ENCODE measurements at regions not wholly inside any gene's neighbourhood (a gene's known extent, or its start where the extent isn't known, plus 50 kb on each side); places are given as distances from the start of the nearest gene placed in this dataset.
"Not testable (repeated sequence)": the region's sequence is repeated elsewhere in the genome, so short reads cannot be mapped to it uniquely, and the experiment has no call there.

DNA sequence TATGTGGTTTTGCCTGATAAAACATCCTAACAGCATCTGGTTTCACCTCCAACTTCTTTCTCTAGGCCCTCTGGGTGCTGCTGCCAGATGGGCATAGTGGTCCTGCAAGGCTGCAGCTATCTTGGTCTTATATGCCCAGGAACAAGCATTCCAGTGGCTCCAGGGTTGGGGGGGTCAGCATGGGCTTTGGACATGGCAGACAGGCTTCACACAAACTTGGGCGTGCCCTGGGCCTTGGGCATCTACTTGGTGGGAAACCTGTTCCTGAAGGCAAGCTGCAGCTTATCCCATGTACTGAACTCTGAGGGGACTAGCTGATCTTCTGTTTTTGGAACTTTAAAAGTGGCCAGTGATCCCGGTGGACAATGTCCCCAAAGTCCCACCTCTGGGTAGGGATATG lies 54.9 kb upstream of the ZNF678 start:
- no peaks in the 10 kb centered on the region for H3K36me3 ChIP-seq (replicated peaks)
- DNase-seq = no peak
- TF ChIP-seq, protein P1, sequence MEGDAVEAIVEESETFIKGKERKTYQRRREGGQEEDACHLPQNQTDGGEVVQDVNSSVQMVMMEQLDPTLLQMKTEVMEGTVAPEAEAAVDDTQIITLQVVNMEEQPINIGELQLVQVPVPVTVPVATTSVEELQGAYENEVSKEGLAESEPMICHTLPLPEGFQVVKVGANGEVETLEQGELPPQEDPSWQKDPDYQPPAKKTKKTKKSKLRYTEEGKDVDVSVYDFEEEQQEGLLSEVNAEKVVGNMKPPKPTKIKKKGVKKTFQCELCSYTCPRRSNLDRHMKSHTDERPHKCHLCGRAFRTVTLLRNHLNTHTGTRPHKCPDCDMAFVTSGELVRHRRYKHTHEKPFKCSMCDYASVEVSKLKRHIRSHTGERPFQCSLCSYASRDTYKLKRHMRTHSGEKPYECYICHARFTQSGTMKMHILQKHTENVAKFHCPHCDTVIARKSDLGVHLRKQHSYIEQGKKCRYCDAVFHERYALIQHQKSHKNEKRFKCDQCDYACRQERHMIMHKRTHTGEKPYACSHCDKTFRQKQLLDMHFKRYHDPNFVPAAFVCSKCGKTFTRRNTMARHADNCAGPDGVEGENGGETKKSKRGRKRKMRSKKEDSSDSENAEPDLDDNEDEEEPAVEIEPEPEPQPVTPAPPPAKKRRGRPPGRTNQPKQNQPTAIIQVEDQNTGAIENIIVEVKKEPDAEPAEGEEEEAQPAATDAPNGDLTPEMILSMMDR (IDR thresholded peaks at IDR 0.05; ENCODE audit: low read depth, low read length, missing control alignments) = no peak
- no peak overlapping the region for H3K4me3 ChIP-seq (ENCODE audit: low read depth, low read length)
- H3K27me3 ChIP-seq (replicated peaks) = no peaks in the 10 kb centered on the region
- no peak overlapping the region for H3K27ac ChIP-seq
- in situ Hi-C loops (cut with HindIII; ENCODE audit: low pct_ligation_motif_present, low sequenced_read_pairs) = no loop called here

DNA sequence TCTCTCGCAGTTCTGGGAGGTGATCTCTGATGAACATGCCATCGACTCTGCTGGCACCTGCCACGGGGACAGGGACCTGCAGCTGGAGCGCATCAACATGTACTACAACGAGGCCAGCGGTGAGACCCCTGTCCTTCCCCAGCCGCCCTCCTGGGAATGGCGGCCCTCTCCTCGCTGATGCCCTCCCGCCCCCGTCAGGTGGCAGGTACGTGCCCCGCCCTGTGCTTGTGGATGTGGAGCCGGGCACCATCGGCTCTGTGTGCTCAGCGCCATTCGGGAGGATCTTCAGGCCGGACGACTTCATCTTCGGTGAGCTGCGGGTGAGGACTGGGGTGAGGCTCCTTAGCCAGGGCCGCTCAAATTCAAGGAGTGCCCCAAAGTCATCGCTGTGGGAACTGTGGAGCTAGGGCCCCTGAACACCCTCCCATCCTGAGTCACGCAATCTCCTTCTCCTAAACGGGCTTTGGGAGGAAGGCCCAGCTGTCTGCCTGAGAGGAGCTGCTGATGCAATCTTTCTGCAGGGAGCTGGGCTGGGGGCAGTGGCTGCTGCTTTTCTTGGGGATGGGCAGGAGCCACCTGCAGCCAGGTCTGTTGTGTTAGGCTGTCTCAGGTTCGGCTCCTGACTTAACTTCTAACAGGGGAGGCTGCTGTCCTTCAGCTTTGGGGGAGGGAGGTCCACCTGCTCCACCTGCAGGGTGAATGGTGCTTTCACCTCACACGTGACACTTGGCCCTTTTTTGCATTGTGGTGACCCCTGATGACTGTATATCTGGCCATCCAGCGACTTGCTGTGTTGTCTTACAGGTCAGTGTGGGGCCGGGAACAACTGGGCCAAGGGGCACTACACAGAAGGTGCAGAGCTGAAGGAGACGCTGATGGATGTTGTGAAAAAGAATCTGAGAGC lies 56.6 kb upstream of the ZNF678 start:
- H3K27ac ChIP-seq; DNase-seq; H3K4me3 ChIP-seq (ENCODE audit: low read depth, low read length); H3K36me3 ChIP-seq (replicated peaks); in situ Hi-C loops (cut with HindIII; ENCODE audit: low pct_ligation_motif_present, low sequenced_read_pairs); H3K27me3 ChIP-seq (replicated peaks): not testable (repeated sequence)

DNA sequence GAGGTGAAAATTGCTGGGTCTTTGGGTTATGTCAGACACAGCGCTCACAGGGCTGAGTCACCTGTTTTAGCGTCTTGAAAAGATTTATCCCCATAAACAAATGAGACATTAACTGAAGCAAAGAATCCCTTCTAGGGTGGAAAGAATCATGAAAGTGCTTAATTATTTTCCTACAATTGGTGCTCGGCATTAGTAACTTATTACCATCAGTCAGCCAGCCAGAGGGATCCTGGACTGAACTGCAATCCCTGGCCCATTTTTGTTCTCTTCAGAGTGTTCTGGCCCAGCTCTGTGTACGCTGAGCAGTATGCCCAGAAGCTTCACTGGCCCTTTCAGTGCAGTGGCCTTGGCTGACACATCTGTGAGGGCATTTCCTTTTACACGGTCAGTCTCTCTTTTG lies 67.3 kb upstream of the ZNF678 start:
- H3K27ac ChIP-seq; H3K4me3 ChIP-seq (ENCODE audit: low read depth, low read length); DNase-seq; H3K27me3 ChIP-seq (replicated peaks); in situ Hi-C loops (cut with HindIII; ENCODE audit: low pct_ligation_motif_present, low sequenced_read_pairs); H3K36me3 ChIP-seq (replicated peaks): not testable (repeated sequence)

DNA sequence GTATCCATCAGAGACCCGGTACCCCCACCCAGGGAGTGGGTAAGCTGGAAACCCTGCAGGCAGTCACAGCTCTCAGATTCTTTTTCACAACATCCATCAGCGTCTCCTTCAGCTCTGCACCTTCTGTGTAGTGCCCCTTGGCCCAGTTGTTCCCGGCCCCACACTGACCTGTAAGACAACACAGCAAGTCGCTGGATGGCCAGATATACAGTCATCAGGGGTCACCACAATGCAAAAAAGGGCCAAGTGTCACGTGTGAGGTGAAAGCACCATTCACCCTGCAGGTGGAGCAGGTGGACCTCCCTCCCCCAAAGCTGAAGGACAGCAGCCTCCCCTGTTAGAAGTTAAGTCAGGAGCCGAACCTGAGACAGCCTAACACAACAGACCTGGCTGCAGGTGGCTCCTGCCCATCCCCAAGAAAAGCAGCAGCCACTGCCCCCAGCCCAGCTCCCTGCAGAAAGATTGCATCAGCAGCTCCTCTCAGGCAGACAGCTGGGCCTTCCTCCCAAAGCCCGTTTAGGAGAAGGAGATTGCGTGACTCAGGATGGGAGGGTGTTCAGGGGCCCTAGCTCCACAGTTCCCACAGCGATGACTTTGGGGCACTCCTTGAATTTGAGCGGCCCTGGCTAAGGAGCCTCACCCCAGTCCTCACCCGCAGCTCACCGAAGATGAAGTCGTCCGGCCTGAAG lies 69.3 kb upstream of the ZNF678 start:
- in situ Hi-C loops (cut with HindIII; ENCODE audit: low pct_ligation_motif_present, low sequenced_read_pairs); H3K27ac ChIP-seq; H3K4me3 ChIP-seq (ENCODE audit: low read depth, low read length); DNase-seq; H3K36me3 ChIP-seq (replicated peaks); H3K27me3 ChIP-seq (replicated peaks): not testable (repeated sequence)

DNA sequence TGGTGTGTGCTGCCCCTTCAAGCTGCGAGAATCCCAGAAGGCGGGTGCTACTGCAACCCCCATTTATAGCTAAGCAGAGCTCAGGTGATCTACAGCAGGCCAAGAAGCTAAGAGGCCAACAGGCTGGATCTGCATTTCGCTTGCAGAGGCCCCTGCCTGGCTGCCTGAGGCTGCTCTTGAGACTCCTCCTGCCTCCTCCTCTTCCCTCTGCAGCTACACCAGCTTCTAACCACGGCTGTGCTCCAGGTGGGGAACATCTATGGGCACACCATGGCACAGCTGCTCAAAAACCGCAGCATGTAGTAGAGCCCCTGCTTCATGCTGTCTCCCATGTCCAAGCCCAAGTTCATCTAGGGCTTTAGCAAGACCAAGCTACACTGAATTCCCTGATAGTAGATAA lies 72.9 kb upstream of the ZNF678 start:
- TF ChIP-seq, protein P1 (IDR thresholded peaks at IDR 0.05; ENCODE audit: low read depth, low read length, missing control alignments) = no peak
- Histone ChIP-seq H3K27ac (no peak overlapping the region), H3K4me3 (ENCODE audit: low read depth, low read length) (no peak overlapping the region), H3K36me3 (replicated peaks) (no peaks in the 10 kb centered on the region), H3K27me3 (replicated peaks) (no peaks in the 10 kb centered on the region)
- no peak for DNase-seq
- in situ Hi-C loops (cut with HindIII; ENCODE audit: low pct_ligation_motif_present, low sequenced_read_pairs) = no loop called here

DNA sequence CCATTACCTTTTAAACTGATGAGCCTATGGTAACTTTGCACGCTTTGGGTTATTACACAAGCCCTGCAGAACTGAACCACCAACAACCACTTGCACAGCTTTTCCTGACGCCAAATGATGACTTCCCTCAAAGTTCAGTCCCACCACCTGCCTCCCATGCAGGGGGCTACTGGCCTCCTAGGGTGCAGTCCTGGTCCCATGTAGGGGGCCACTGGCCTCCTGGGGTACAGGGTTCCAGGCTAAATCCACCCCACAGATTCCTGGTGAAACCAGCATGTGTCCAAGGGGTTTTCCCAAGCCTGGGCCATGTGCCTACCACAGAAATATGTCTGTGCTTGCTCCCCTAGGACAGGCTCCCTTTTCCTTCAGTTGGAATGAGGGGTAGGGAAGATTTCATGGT lies 73.4 kb upstream of the ZNF678 start:
- Histone ChIP-seq H3K27me3 (replicated peaks) (no peaks in the 10 kb centered on the region), H3K27ac (no peak overlapping the region), H3K4me3 (ENCODE audit: low read depth, low read length) (no peak overlapping the region), H3K36me3 (replicated peaks) (no peaks in the 10 kb centered on the region)
- in situ Hi-C loops (cut with HindIII; ENCODE audit: low pct_ligation_motif_present, low sequenced_read_pairs) = no loop called here
- DNase-seq = no peak
- TF ChIP-seq, protein P1 (IDR thresholded peaks at IDR 0.05; ENCODE audit: low read depth, low read length, missing control alignments) = no peak

DNA sequence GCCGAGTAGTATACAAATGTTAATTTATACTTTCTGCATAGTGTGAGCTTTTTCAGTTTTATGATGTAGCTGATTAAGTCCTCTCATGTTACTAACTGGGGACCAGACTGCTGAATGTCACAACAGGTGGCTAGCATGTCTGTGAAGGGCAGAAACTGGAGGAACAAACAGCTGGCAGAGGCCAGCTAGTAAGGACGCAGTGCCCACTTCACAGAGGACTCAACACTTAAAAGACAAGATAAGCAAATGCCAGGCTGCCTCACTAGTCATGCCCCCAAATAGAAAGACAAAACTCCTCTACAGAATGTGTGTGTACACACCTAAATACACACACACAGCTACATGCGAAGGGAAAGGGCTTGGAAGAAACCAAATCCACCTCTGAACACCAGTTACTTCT lies 73.8 kb upstream of the ZNF678 start:
- TF ChIP-seq, protein P1 (IDR thresholded peaks at IDR 0.05; ENCODE audit: low read depth, low read length, missing control alignments) = no peak
- Histone ChIP-seq H3K27me3 (replicated peaks) (no peaks in the 10 kb centered on the region), H3K4me3 (ENCODE audit: low read depth, low read length) (no peak overlapping the region), H3K36me3 (replicated peaks) (no peaks in the 10 kb centered on the region), H3K27ac (no peak overlapping the region)
- no peak for DNase-seq
- in situ Hi-C loops (cut with HindIII; ENCODE audit: low pct_ligation_motif_present, low sequenced_read_pairs) = no loop called here

Data from brain microvascular endothelial cell (primary cell).